B cell (primary cell): ENCODE measurements at regions not wholly inside any gene's neighbourhood (a gene's known extent, or its start where the extent isn't known, plus 50 kb on each side); places are given as distances from the start of the nearest gene placed in this dataset.

Experiments
- ATAC-seq: fragments of 200-7000 bp; cut with Tn5 transposase; one replicate; pipeline ENCODE4 v1.10.0; 2021; ENCODE audit warnings: low read depth, mild to moderate bottlenecking, moderate number of reproducible peaks, moderate library complexity
- CTCF ChIA-PET: fragments of 350-600 bp; sonication (Branson Sonifier 250); formaldehyde crosslinking; loops from one replicate; lab custom pipeline; 2021; ENCODE audit warnings: antibody characterized with exemption, inconsistent platforms; lab: Charles Lee
- POLR2A ChIA-PET: fragments of 350-600 bp; sonication (Branson Sonifier 250); formaldehyde crosslinking; loops from one replicate; lab custom pipeline; 2021; ENCODE audit warnings: antibody characterized with exemption; lab: Charles Lee
- DNase-seq: peaks from one replicate; pipeline ENCODE4 v3.0.0; 2013
- H2AFZ ChIP-seq: 2 replicates; pipeline ENCODE4 v1.6.1; 2012; ENCODE audit warnings: mild to moderate bottlenecking, low read depth, low read length; ENCODE audit not compliant: insufficient read depth, poor library complexity, severe bottlenecking
- H3K27ac ChIP-seq, 2 donors: 1 replicate in 1 of 2; 2 replicates in 1 of 2; pipeline ENCODE4 v1.5.1; 2012 to 2013; ENCODE audit warnings: low read length in 2 of 2, mild to moderate bottlenecking in 2 of 2, moderate library complexity in 1 of 2
- H3K27me3 ChIP-seq, 4 experiments: fragments of 200-600 bp in 1 of 4; sonication (generic) in 1 of 4; replicated peaks in 1 of 4; 1 replicate in 2 of 4; 2 replicates in 2 of 4; pipeline versions ENCODE4 v1.6.1 to v1.7.0; 2013 to 2016; ENCODE audit warnings: low read length in 3 of 4, mild to moderate bottlenecking in 2 of 4, mixed read lengths in 1 of 4, moderate library complexity in 1 of 4; ENCODE audit not compliant: insufficient read depth in 4 of 4, control insufficient read depth in 3 of 4; ENCODE audit errors: control extremely low read depth in 1 of 4
- H3K36me3 ChIP-seq, 2 experiments: replicated peaks in 1 of 2; 1 replicate in 1 of 2; 2 replicates in 1 of 2; pipeline versions ENCODE4 v1.6.1 to v1.7.1; 2013; ENCODE audit warnings: low read length in 1 of 2; ENCODE audit not compliant: insufficient read depth in 2 of 2, control insufficient read depth in 1 of 2; ENCODE audit errors: control extremely low read depth in 1 of 2, extremely low read depth in 1 of 2
- H3K4me1 ChIP-seq, 2 donors: fragments of 200-600 bp in 1 of 2; sonication (generic) in 1 of 2; 1 replicate in 1 of 2; 2 replicates in 1 of 2; pipeline versions ENCODE4 v1.5.1 to v1.6.1; 2013 to 2017; ENCODE audit warnings: low read length in 2 of 2; ENCODE audit not compliant: control insufficient read depth in 2 of 2, insufficient read depth in 2 of 2
- H3K4me2 ChIP-seq: replicated peaks from 2 replicates; pipeline ENCODE3; 2012; ENCODE audit warnings: mild to moderate bottlenecking, low read depth, low read length; ENCODE audit not compliant: poor library complexity, severe bottlenecking
- H3K4me3 ChIP-seq, 5 experiments: fragments of 200-600 bp in 1 of 5; sonication (generic) in 1 of 5; 1 replicate in 3 of 5; 2 replicates in 2 of 5; pipeline versions ENCODE4 v1.5.1 to v1.7.0; 2011 to 2016; ENCODE audit warnings: low read length in 4 of 5, mild to moderate bottlenecking in 4 of 5, low read depth in 2 of 5, control low read depth in 1 of 5, moderate library complexity in 1 of 5; ENCODE audit not compliant: insufficient read depth in 1 of 5; ENCODE audit errors: control extremely low read depth in 1 of 5, extremely low read depth in 1 of 5
- H3K79me2 ChIP-seq: fragments of 200-600 bp; sonication (generic); one replicate; pipeline ENCODE4 v1.6.0; 2016; ENCODE audit warnings: low read length; ENCODE audit not compliant: control insufficient read depth, insufficient read depth
- H3K9ac ChIP-seq: fragments of 200-600 bp; sonication (generic); 2 replicates; pipeline ENCODE4 v1.6.1; 2017; ENCODE audit warnings: mild to moderate bottlenecking, low read length, moderate library complexity
- H3K9me3 ChIP-seq, 3 donors: one replicate each; pipeline versions ENCODE4 v1.6.1 to v1.7.1; 2013; ENCODE audit warnings: low read length in 2 of 3; ENCODE audit not compliant: control insufficient read depth in 2 of 3, insufficient read depth in 1 of 3; ENCODE audit errors: control extremely low read depth in 1 of 3
- H4K20me1 ChIP-seq: 2 replicates; pipeline ENCODE4 v1.6.0; 2012; ENCODE audit warnings: mild to moderate bottlenecking, low read length; ENCODE audit not compliant: insufficient read depth, control insufficient read depth, poor library complexity, severe bottlenecking
- H3K27ac Mint-ChIP-seq: one replicate; pipeline ENCODE4 v1.8.0; 2021; ENCODE audit warnings: mixed read lengths
- H3K27me3 Mint-ChIP-seq: one replicate; pipeline ENCODE4 v1.8.0; 2021; ENCODE audit warnings: mixed read lengths
- H3K4me1 Mint-ChIP-seq: one replicate; pipeline ENCODE4 v1.8.0; 2021; ENCODE audit warnings: mixed read lengths
- H3K4me3 Mint-ChIP-seq: one replicate; pipeline ENCODE4 v1.8.0; 2021; ENCODE audit warnings: mixed read lengths
- H3K9me3 Mint-ChIP-seq: one replicate; pipeline ENCODE4 v1.8.0; 2022; ENCODE audit warnings: mixed read lengths; ENCODE audit not compliant: insufficient read depth
- CTCF ChIP-seq: fragments of 200-600 bp; IDR thresholded peaks from one replicate; pipeline ENCODE4 v1.8.0; 2022; ENCODE audit warnings: antibody characterized with exemption, mild to moderate bottlenecking
- EZH2 ChIP-seq: IDR thresholded peaks from 2 replicates; pipeline ENCODE4 v1.6.1; 2012; ENCODE audit warnings: borderline replicate concordance, low read depth, mild to moderate bottlenecking, moderate library complexity, low read length; ENCODE audit not compliant: insufficient read depth, poor library complexity, severe bottlenecking
- WGBS: methylation state at CpG from one replicate; pipeline ENCODE4 v1.1.5; 2013; ENCODE audit warnings: missing lambda C conversion rate; ENCODE audit not compliant: insufficient coverage; 5-methylcytosine and 5-hydroxymethylcytosine counted together
- intact Hi-C: fragments of 100-400 bp; cut with micrococcal nuclease; formaldehyde crosslinking; loops from one replicate; pipeline ENCODE4 v1.10.0; 2022

GRCh38 chr5:56412601-56413379 lies 179.7 kb upstream of the ANKRD55 start:
- Histone ChIP-seq H3K4me3 (peak overlapping the region in 1 of 5 experiments; percentile 27), H3K36me3 (no peaks in the 10 kb centered on the region), H3K9me3 (no peaks in the 10 kb centered on the region), H3K4me2 (peak overlapping the region; percentile 71), H3K4me1 (peaks cover 59 to 63% of the 10 kb centered on the region in 2 donors), H2AFZ (peak overlapping the region; percentile 25), H4K20me1 (no peaks in the 10 kb centered on the region), H3K27ac (peak overlapping the region; percentile 95 to 98), H3K79me2 (peaks cover 7% of the 10 kb centered on the region), H3K27me3 (no peaks in the 10 kb centered on the region), H3K9ac (peak overlapping the region; percentile 47)
- ATAC-seq = peak; percentile 77
- no peak for TF ChIP-seq EZH2
- no peak for TF ChIP-seq CTCF
- DNase-seq = peak; percentile 92
- ChIA-PET POLR2A (interaction anchor here (0.5 to 1.0 kb wide), 6 partner anchors 67 to 866 kb away, joined by 3 to 5 read pairs (median 3); no protein-coding TSS in a partner anchor), CTCF (interaction anchor here (0.7 to 4.9 kb wide), 8 partner anchors 8 to 426 kb away, joined by 3 to 25 read pairs (median 4); no protein-coding TSS in a partner anchor)
- Mint-ChIP-seq H3K4me3 (peak overlapping the region; percentile 65), H3K4me1 (peaks cover 59% of the 10 kb centered on the region), H3K27me3 (no peaks in the 10 kb centered on the region), H3K9me3 (no peaks in the 10 kb centered on the region), H3K27ac (peak overlapping the region; percentile 94)
- intact Hi-C loops = loop anchor here (2.0 to 5.0 kb wide), 3 partner anchors 68 to 325 kb away; no protein-coding TSS in a partner anchor
- 0% methylated on average over 3 of the region's 9 CpGs for WGBS

- intact Hi-C loops = loop anchor here (5.0 kb wide), 2 partner anchors 83 to 327 kb away; no protein-coding TSS in a partner anchor
- peaks cover 7% of the 10 kb centered on the region for H3K79me2 ChIP-seq
- Mint-ChIP-seq H3K9me3 (no peaks in the 10 kb centered on the region), H3K27me3 (no peaks in the 10 kb centered on the region), H3K4me3 (no peak overlapping the region), H3K4me1 (peaks cover 43% of the 10 kb centered on the region), H3K27ac (no peak overlapping the region)
- ChIA-PET CTCF (interaction anchor here (1.4 kb wide), 1 partner anchor 140 kb away, joined by 3 read pairs; no protein-coding TSS in a partner anchor), POLR2A (no interaction called here)
- DNase-seq (no peak), ATAC-seq (no peak)
- no peaks in the 10 kb centered on the region for H4K20me1 ChIP-seq
- no peak overlapping the region for H3K4me3 ChIP-seq
- H3K36me3 ChIP-seq = no peaks in the 10 kb centered on the region
- no peak overlapping the region for H3K4me2 ChIP-seq
- no peaks in the 10 kb centered on the region for H3K27me3 ChIP-seq
- no peak overlapping the region for H2AFZ ChIP-seq
- TF ChIP-seq EZH2 (no peak), CTCF (no peak)
- 100% methylated on average over 3 of the region's 6 CpGs for WGBS
- H3K9me3 ChIP-seq = no peaks in the 10 kb centered on the region
- H3K9ac ChIP-seq = no peak overlapping the region
- peak overlapping the region in 1 of 2 donors; percentile 98 for H3K27ac ChIP-seq
- H3K4me1 ChIP-seq = peaks cover 40 to 51% of the 10 kb centered on the region in 2 donors
Measured at GRCh38 chr5:56410696-56411095, 177.6 kb upstream of the ANKRD55 start.
